Inflammatory macrophage treated with lipopolysaccharide for 4 hours (primary cell): ENCODE measurements at regions not wholly inside any gene's neighbourhood (a gene's known extent, or its start where the extent isn't known, plus 50 kb on each side); places are given as distances from the start of the nearest gene placed in this dataset.
A peak's percentile ranks its signal among the peaks of the same experiment; 100 is the strongest.
"Not testable (repeated sequence)": the region's sequence is repeated elsewhere in the genome, so short reads cannot be mapped to it uniquely, and the experiment has no call there.

Source experiments
- DNase-seq: peaks from one replicate; pipeline ENCODE4 v3.0.0-alpha.2; 2020

DNA sequence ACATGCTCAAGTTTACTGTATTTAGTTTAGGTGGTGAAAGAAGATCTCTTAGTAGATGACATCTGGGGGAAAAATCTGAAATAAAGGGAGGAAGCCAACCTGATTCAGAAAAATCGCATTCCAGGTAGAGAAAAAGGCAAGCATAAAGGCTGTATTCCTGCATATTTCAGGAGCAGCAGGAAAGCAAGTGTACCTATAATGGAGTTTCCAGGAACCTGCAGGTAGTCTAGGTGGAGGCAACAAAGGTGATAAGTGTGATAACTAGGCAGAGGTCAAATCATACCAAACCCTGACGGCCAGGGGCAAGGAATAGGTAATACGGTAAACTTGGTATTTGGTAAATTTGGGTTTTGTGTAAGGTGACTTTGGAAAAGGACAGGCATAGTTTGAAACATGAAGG is 132.8 kb upstream of the GOT2 start:
- DNase-seq, result no peak

DNA sequence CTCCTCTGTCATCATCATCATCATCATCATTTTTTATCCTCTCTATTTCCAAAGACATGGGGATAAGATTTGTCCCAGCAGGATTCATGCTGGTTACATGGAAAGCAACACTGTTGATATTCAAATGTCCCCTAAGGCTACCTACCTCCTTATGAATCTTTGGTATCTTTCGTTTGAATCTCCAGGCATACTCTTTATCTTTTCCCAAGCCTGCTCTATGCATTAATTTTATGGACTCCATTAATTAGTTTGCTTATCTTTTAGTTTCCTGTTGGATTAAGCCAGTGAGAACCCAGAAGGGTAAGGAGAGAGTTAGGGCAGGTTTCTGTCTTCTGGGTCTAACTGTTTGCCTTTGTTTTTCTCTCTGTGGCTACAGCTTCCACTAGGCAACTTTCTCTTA is 129.6 kb upstream of the GOT2 start:
- no peak for DNase-seq

DNA sequence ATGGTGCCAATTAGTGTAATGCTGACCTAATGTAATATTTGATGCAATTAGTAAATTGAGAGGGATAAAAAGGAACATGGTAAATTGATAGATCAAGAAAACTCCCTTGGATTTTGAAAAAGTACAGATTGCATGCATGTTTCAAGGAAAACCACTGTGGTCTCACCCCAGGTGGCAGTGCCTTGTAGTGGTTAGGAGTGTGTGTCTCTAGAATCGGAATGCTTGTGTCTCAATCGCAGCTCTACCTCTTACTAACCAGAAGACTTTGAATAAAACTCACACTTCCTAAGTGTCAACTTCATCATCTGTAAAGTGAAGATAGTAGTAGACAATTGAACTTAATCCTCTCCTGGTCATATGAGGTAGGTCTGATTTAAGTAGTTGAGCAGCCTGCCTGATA is 128.9 kb upstream of the GOT2 start:
- no peak for DNase-seq

DNA sequence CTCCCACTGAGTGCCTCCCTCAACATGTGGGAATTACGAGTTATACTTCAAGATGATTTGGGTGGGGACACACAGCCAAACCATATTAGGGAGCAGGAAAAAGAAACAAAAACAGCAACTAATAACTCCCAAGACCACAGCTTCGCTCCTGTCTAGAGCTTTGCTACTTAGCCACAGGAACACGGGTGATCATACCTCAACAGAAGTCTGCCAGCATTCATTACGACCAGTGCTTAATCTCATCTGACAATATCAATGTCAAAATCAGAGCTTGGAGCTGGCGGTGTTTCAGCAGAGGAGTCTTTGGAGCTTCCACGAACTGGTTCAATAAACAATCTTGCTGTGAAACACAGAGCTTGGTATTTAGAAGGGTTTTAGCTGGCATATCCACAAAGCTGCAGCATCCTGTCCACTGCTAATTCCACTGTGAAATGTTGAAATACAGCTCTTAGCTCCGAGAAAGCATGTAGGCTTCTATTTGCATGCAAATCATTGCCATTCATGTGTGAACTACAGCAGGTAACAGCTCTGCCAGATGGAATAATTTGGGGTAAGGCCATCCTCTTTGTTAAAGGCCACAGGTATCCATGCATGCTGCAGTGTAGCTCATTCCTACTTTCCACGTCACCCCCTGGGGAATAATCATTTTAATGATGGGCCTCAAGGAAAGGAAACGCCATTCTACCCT is 128.4 kb upstream of the GOT2 start:
- DNase-seq, result no peak

GRCh38 chr16:58859958-58860669 is 126.0 kb upstream of the GOT2 start:
- DNase-seq, result no peak

DNA sequence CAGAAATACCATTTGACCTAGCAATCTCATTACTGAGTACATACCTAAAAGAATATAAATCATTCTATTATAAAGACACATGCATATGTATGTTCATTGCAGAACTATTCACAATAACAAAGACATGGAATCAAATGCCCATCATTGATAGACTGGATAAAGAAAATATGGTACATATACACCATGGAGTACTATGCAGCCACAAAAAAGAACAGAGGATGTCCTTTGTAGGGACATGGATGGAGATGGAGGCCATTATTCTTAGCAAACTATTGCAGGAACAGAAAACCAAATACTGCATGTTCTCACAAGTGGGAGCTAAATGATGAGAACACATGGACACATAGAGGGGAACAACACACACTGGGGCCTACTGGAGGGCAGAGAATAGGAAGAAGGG is 124.5 kb upstream of the GOT2 start:
- DNase-seq, result not testable (repeated sequence)

DNA sequence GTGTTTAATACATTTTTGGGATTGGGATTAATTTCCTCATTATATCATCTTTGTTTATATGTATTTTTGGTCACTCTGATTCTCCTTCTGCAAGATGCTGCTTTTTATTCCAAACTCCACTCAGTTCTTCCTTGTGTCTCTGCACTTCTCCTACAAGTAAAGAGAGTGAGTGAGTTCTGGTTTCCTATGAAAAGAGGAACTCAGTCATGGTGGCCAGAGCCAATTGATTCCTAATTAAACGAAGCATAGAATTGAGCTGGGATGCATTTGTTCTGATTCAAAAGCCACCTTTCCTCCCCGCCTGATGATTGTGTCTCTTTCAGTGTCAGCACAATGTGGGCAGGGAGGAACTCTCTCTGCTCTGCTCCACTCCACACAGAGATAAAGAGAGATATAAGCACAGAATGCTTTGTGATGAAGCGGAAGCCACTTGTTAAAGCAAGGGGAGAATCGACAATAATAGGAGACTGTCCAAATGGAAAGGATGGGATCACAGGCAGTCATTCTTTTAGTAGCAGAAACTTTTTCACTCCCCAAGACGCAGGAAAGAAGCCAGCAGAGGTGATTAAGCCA is 121.3 kb upstream of the GOT2 start:
- no peak for DNase-seq

- peak; percentile 38 for DNase-seq
Observed at GRCh38 chr16:58853854-58854791, 120.0 kb upstream of the GOT2 start.

DNA sequence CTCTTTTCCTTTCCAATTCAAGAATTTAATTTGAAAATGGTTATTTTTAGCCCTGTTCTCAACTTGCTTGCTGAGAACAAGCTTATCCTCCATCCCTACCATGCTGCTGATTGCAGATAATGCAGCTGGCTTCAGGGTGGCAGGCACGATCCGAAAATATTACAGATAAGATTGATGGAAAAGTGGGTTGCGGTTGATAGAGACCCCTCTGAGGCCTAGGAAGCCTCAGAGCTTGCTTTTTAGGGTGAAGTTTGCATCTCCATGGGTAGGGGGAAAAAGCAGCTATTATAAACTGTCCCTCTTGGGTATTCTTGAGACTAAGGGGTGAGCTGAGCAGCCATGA is 116.5 kb upstream of the GOT2 start:
- no peak for DNase-seq

GRCh38 chr16:58850019-58850677 is 116.0 kb upstream of the GOT2 start:
- DNase-seq, result no peak

DNA sequence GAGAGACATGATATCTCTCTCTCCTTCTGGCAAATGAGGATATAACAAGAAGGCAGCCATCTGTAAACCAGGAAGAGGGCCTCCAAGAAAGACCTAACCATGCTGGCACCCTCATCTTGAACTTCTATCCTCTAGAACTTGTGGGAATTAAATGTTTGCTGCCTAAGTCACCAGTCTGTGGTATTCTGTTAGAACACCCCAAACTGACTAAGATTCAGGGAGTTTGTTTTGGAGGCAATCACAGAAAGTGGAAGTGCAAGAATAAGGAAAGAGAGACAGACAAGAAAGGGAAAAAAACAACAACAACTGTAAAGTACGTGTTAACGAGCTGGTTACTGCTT is 114.5 kb upstream of the GOT2 start:
- DNase-seq, result no peak

DNA sequence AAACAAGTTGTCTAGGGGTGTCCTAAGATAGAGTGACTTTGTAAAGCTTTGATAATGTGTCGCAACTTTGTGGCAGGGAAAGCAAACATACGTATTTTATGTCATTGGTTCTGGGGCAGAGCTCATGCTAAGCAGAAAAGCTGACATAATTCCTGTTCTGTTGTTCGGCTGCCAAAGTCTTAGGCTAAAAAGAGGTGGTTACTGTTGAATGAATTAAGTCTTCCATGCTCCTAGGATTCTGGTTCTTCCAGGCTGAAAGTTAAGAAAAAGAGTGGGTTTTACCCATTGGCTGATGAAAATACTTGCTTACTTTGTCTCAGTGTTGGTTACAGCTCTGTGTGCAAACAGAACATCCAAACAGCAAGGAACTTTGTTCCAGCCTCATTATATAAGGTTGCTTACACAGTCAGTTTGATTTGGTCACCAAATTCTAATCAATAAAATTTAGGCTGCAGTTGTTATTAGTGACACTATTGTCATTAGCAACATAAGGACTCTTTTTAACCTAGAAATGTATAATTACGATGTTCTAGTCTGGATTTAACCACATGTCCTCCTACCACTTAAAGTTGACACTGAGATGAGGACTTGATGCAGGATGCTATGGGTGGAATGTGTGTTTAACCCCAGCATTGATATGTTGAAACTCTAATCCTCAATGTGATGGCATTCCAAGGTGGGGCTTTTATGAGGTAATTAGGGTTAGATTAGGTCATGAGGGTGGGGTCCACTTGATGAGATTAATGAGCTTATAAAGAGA is 114.0 kb upstream of the GOT2 start:
- no peak for DNase-seq

DNA sequence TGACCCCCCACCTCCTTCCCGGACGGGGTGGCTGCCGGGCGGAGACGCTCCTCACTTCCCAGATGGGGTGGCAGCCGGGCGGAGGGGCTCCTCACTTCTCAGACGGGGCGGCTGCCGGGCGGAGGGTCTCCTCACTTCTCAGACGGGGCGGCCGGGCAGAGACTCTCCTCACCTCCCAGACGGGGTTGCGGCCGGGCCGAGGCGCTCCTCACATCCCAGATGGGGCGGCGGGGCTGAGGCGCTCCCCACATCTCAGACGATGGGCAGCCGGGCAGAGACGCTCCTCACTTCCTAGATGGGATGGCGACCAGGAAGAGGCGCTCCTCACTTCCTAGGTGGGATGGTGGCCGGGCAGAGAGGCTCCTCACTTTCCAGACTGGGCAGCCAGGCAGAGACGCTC is 112.1 kb upstream of the GOT2 start:
- not testable (repeated sequence) for DNase-seq

DNA sequence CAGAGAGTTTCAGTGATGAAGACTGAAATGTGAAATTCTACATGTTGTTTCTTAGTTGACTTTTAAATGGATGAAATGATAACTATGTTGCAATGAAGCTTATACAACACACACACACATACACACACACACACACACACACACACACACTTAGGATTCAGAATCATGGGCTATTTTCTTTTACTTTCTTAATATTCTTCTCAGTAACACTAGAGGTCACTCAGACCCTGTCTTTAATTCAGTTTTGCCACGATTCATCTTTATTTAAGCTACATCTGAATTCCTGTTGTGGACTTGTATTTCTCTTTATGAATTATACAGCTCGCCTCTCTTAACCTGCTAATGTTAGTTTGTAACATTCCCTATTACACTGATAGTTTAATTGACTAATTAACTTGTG is 109.6 kb upstream of the GOT2 start:
- peak; percentile 41 for DNase-seq

DNA sequence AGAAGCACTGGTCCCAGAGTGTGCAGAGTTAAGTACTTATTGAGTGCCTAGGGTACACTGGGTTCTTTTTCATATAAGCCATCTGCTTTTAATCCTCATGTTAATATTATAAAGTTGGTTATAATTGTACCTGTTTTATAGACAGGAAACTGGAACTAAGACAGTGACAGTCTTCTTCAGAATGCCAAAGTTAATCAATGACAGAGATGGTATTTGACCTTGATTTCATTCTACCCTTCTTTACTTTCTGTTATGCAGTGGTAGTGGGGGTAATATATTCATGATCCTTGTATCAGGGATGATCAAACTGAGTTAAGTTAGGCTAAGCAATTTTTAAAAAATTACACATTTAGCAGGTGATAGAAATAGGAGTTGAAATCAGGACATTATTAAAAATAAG is 108.6 kb upstream of the GOT2 start:
- no peak for DNase-seq

- peak; percentile 13 for DNase-seq
Observed at GRCh38 chr16:58842156-58842555, 108.0 kb upstream of the GOT2 start.

GRCh38 chr16:58837950-58838349 is 103.8 kb upstream of the GOT2 start:
- no peak for DNase-seq

DNA sequence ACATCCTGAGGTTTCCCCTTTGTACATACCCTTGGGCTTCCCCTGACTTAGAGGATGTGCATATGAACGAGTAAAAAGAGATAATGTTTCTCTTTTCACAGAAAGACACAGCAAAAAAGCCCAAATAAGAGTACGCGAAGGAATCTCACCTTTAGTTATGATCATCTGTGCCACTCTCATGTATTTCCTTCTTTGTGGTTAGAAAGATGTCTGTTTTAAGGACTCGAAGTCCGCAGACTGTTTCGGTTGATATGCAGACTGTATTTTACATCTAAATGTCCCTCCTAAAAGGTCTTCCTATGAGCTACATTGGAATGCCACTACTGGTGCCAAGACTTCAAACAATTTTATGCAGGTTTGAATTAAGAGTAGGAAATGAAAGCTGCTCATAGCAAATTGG is 102.3 kb upstream of the GOT2 start:
- no peak for DNase-seq

DNA sequence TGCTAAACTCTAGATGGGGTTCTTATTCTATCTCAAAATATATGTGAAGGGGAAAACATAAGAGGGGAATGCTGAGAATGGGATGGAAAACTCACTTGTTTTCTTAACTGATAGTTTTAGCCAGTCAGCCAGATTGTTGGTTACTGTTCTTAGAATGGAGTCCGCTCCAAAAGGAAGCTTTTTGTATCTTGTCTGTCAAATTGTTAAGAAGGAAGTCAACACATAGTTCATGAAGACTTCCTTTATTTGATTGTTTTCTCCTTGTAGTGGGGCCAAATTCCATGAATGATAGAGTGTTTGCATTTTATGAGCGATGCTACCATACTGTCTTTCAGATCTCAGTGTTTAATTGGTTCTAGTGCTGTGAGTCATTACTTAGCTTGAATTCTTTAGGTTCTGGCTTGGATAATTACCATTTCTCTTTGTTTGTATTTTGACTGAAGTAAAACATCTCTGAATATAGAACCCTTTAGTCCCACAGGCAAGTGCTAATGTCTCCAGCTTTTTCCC is 98.3 kb upstream of the GOT2 start:
- no peak for DNase-seq

DNA sequence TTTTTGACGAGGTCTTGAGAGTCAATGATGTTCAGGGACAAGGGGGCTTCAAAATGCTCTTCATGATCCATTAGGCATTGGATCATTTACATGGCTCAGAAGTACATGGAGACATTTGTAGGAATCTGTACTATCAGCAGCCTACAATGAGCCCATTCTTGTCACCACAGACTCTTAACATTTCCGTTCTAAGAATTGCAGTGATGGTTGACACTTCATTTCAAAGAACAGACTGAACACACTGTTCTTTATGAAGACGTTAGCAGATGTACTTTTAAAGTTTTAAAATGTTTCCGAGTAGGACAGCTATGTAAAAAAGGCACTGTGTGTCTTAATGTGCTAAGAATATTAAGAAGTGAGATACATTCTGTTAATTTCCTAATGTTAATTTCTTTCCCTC is 97.3 kb upstream of the GOT2 start:
- no peak for DNase-seq

GRCh38 chr16:58828901-58829545 is 94.9 kb upstream of the GOT2 start:
- no peak for DNase-seq

- no peak for DNase-seq
Observed at GRCh38 chr16:58824201-58824600, 90.1 kb upstream of the GOT2 start.
